Subcutaneous abdominal adipose tissue (tissue), 5 donors: ENCODE measurements at regions not wholly inside any gene's neighbourhood (a gene's known extent, or its start where the extent isn't known, plus 50 kb on each side); places are given as distances from the start of the nearest gene placed in this dataset.

Experiments
- H3K27ac ChIP-seq: one replicate; pipeline ENCODE4 v1.7.0; 2013; ENCODE audit warnings: low read depth, mild to moderate bottlenecking, inconsistent platforms, low read length, moderate library complexity
- H3K27me3 ChIP-seq, 5 donors: one replicate each; pipeline ENCODE4 v1.7.0; 2013; ENCODE audit warnings: low read length in 5 of 5, inconsistent platforms in 1 of 5; ENCODE audit not compliant: control insufficient read depth in 5 of 5, insufficient read depth in 4 of 5
- H3K36me3 ChIP-seq, 5 donors: one replicate each; pipeline ENCODE4 v1.7.0; 2013; ENCODE audit warnings: low read length in 5 of 5; ENCODE audit not compliant: control insufficient read depth in 5 of 5, insufficient read depth in 5 of 5
- H3K4me1 ChIP-seq, 5 donors: one replicate each; pipeline ENCODE4 v1.7.0; 2013; ENCODE audit warnings: low read length in 5 of 5, mild to moderate bottlenecking in 3 of 5, moderate library complexity in 1 of 5; ENCODE audit not compliant: control insufficient read depth in 5 of 5, insufficient read depth in 5 of 5
- H3K4me3 ChIP-seq, 5 donors: one replicate each; pipeline ENCODE4 v1.7.0; 2013; ENCODE audit warnings: low read length in 5 of 5, low read depth in 1 of 5
- H3K9ac ChIP-seq, 5 donors: one replicate each; pipeline ENCODE4 v1.7.0; 2013; ENCODE audit warnings: low read length in 5 of 5, mild to moderate bottlenecking in 4 of 5, moderate library complexity in 3 of 5
- H3K9me3 ChIP-seq, 5 donors: one replicate each; pipeline ENCODE4 v1.7.0; 2013; ENCODE audit warnings: low read length in 5 of 5; ENCODE audit not compliant: control insufficient read depth in 5 of 5
- donor health status: healthy.
- donor health status: healthy.
- donor health status: healthy.
- donor health status: healthy.
- donor health status: healthy.

GRCh38 chr2:56749152-56749752 lies 565.5 kb downstream of the CCDC85A start:
- Histone ChIP-seq H3K27me3 (no peaks in the 10 kb centered on the region), H3K9ac (no peak overlapping the region), H3K27ac (no peak overlapping the region), H3K4me3 (no peak overlapping the region), H3K9me3 (no peaks in the 10 kb centered on the region), H3K4me1 (no peaks in the 10 kb centered on the region), H3K36me3 (no peaks in the 10 kb centered on the region)

GRCh38 chr2:56753182-56753581 lies 569.4 kb downstream of the CCDC85A start:
- Histone ChIP-seq H3K36me3 (no peaks in the 10 kb centered on the region), H3K27ac (no peak overlapping the region), H3K9ac (no peak overlapping the region), H3K9me3 (no peaks in the 10 kb centered on the region), H3K27me3 (no peaks in the 10 kb centered on the region), H3K4me1 (no peaks in the 10 kb centered on the region), H3K4me3 (no peak overlapping the region)

- Histone ChIP-seq H3K4me3 (no peak overlapping the region), H3K9me3 (no peaks in the 10 kb centered on the region), H3K9ac (no peak overlapping the region), H3K36me3 (no peaks in the 10 kb centered on the region), H3K27ac (no peak overlapping the region), H3K27me3 (no peaks in the 10 kb centered on the region), H3K4me1 (no peaks in the 10 kb centered on the region)
Measured at GRCh38 chr2:56754066-56754615, 570.4 kb downstream of the CCDC85A start.

- Histone ChIP-seq H3K9ac (no peak overlapping the region), H3K4me1 (no peaks in the 10 kb centered on the region), H3K9me3 (no peaks in the 10 kb centered on the region), H3K27me3 (no peaks in the 10 kb centered on the region), H3K4me3 (no peak overlapping the region), H3K27ac (no peak overlapping the region), H3K36me3 (no peaks in the 10 kb centered on the region)
Measured at GRCh38 chr2:56754627-56755026, 570.8 kb downstream of the CCDC85A start.

- Histone ChIP-seq H3K4me3 (no peak overlapping the region), H3K36me3 (no peaks in the 10 kb centered on the region), H3K4me1 (no peaks in the 10 kb centered on the region), H3K27me3 (no peaks in the 10 kb centered on the region), H3K9ac (no peak overlapping the region), H3K27ac (no peak overlapping the region), H3K9me3 (no peaks in the 10 kb centered on the region)
Measured at GRCh38 chr2:56757884-56758545, 574.2 kb downstream of the CCDC85A start.

- no peak overlapping the region for H3K9ac ChIP-seq
- no peaks in the 10 kb centered on the region for H3K36me3 ChIP-seq
- H3K4me1 ChIP-seq = no peaks in the 10 kb centered on the region
- H3K4me3 ChIP-seq = no peak overlapping the region
- H3K9me3 ChIP-seq = no peaks in the 10 kb centered on the region
- no peak overlapping the region for H3K27ac ChIP-seq
- H3K27me3 ChIP-seq = no peaks in the 10 kb centered on the region
Measured at GRCh38 chr2:56763683-56764082, 579.9 kb downstream of the CCDC85A start.

GRCh38 chr2:56768973-56769372 lies 585.2 kb downstream of the CCDC85A start:
- H3K4me3 ChIP-seq = no peak overlapping the region
- no peaks in the 10 kb centered on the region for H3K27me3 ChIP-seq
- no peaks in the 10 kb centered on the region for H3K36me3 ChIP-seq
- no peaks in the 10 kb centered on the region for H3K4me1 ChIP-seq
- peaks cover 2 to 10% (median 2%) of the 10 kb centered on the region in 5 donors for H3K9me3 ChIP-seq
- no peak overlapping the region for H3K27ac ChIP-seq
- no peak overlapping the region for H3K9ac ChIP-seq

GRCh38 chr2:56770490-56770889 lies 586.7 kb downstream of the CCDC85A start:
- no peaks in the 10 kb centered on the region for H3K36me3 ChIP-seq
- no peak overlapping the region for H3K27ac ChIP-seq
- H3K4me3 ChIP-seq = no peak overlapping the region

GRCh38 chr2:56784046-56784445 lies 600.3 kb downstream of the CCDC85A start:
- Histone ChIP-seq H3K9me3 (no peaks in the 10 kb centered on the region), H3K27me3 (no peaks in the 10 kb centered on the region), H3K9ac (no peak overlapping the region), H3K27ac (no peak overlapping the region), H3K4me1 (no peaks in the 10 kb centered on the region), H3K36me3 (no peaks in the 10 kb centered on the region), H3K4me3 (no peak overlapping the region)

More at GRCh38 chr2:56770490-56770889, 586.7 kb downstream of the CCDC85A start:
- H3K4me1 ChIP-seq = no peaks in the 10 kb centered on the region
- H3K27me3 ChIP-seq = no peaks in the 10 kb centered on the region
- H3K9ac ChIP-seq = no peak overlapping the region
- peaks cover 2 to 10% (median 2%) of the 10 kb centered on the region in 5 donors for H3K9me3 ChIP-seq

GRCh38 chr2:56801214-56801613 lies 617.4 kb downstream of the CCDC85A start:
- Histone ChIP-seq H3K27ac (no peak overlapping the region), H3K4me1 (peaks cover 0 to 2% (median 0%) of the 10 kb centered on the region in 5 donors), H3K9ac (no peak overlapping the region), H3K9me3 (no peaks in the 10 kb centered on the region), H3K36me3 (no peaks in the 10 kb centered on the region), H3K4me3 (no peak overlapping the region), H3K27me3 (no peaks in the 10 kb centered on the region)
